Neural progenitor cell (in vitro differentiated cells): ENCODE measurements at regions not wholly inside any gene's neighbourhood (a gene's known extent, or its start where the extent isn't known, plus 50 kb on each side); places are given as distances from the start of the nearest gene placed in this dataset.

Experiments used
- DNase-seq: peaks from one replicate; pipeline ENCODE4 v3.0.0-alpha.2; 2016; ENCODE audit warnings: low spot score
- H2AFZ ChIP-seq: fragments of 200-600 bp; sonication (generic); replicated peaks from 2 replicates; pipeline ENCODE4 v1.6.1; 2016; ENCODE audit warnings: antibody characterized with exemption
- H3F3A ChIP-seq: fragments of 200-600 bp; sonication (generic); 2 replicates; pipeline ENCODE4 v1.6.1; 2016; ENCODE audit warnings: antibody characterized with exemption, low read depth
- H3K27ac ChIP-seq: fragments of 200-600 bp; sonication (generic); 2 replicates; pipeline ENCODE4 v1.5.1; 2016; ENCODE audit warnings: mild to moderate bottlenecking
- H3K27me3 ChIP-seq: fragments of 200-600 bp; sonication (generic); 2 replicates; pipeline ENCODE4 v1.6.1; 2016; ENCODE audit warnings: mild to moderate bottlenecking, moderate library complexity
- H3K36me3 ChIP-seq: fragments of 200-600 bp; sonication (generic); 2 replicates; pipeline ENCODE4 v1.5.1; 2016
- H3K4me1 ChIP-seq: fragments of 200-600 bp; sonication (generic); 2 replicates; pipeline ENCODE4 v1.6.1; 2016; ENCODE audit warnings: mixed run types
- H3K4me2 ChIP-seq: fragments of 200-600 bp; sonication (generic); 2 replicates; pipeline ENCODE4 v1.6.1; 2016
- H3K4me3 ChIP-seq: fragments of 200-600 bp; sonication (generic); 2 replicates; pipeline ENCODE4 v1.5.1; 2016
- H3K79me2 ChIP-seq: fragments of 200-600 bp; sonication (generic); 2 replicates; pipeline ENCODE4 v1.6.1; 2016; ENCODE audit warnings: low read depth
- H3K9ac ChIP-seq: fragments of 200-600 bp; sonication (generic); 2 replicates; pipeline ENCODE4 v1.6.1; 2016
- H3K9me3 ChIP-seq: fragments of 200-600 bp; sonication (generic); 2 replicates; pipeline ENCODE4 v1.5.1; 2016; ENCODE audit warnings: low read depth
- H4K20me1 ChIP-seq: fragments of 200-600 bp; sonication (generic); 2 replicates; pipeline ENCODE4 v1.6.1; 2016; ENCODE audit warnings: low read depth
- H3K27ac Mint-ChIP-seq: 3 replicates; pipeline ENCODE4 v1.8.0; 2021; ENCODE audit warnings: mixed read lengths
- H3K27me3 Mint-ChIP-seq: 2 replicates; pipeline ENCODE4 v1.8.0; 2022; ENCODE audit warnings: low read depth, mild to moderate bottlenecking, inconsistent platforms, moderate library complexity, mixed read lengths; ENCODE audit not compliant: insufficient read depth
- H3K36me3 Mint-ChIP-seq: 3 replicates; pipeline ENCODE4 v1.8.0; 2021; ENCODE audit warnings: mixed read lengths
- H3K4me1 Mint-ChIP-seq: 3 replicates; pipeline ENCODE4 v1.8.0; 2021; ENCODE audit warnings: mixed read lengths
- H3K4me3 Mint-ChIP-seq: 3 replicates; pipeline ENCODE4 v1.8.0; 2021; ENCODE audit warnings: mild to moderate bottlenecking, moderate library complexity, mixed read lengths
- H3K9me3 Mint-ChIP-seq: 3 replicates; pipeline ENCODE4 v1.8.0; 2020; ENCODE audit warnings: mixed read lengths
- CTCF ChIP-seq: fragments of 200-600 bp; sonication (generic); IDR thresholded peaks from 2 replicates; pipeline ENCODE4 v1.5.1; 2017; ENCODE audit warnings: antibody characterized with exemption, mild to moderate bottlenecking
- EZH2 ChIP-seq: fragments of 200-600 bp; sonication (generic); IDR thresholded peaks from 2 replicates; pipeline ENCODE4 v1.6.1; 2017; ENCODE audit warnings: antibody characterized with exemption, mild to moderate bottlenecking, moderate library complexity
- EZH2phosphoT487 ChIP-seq: fragments of 200-600 bp; sonication (generic); IDR thresholded peaks from 2 replicates; pipeline ENCODE4 v1.6.1; 2017; ENCODE audit warnings: antibody characterized with exemption

GRCh38 chr9:87350915-87351314, 146.8 kb upstream of the DAPK1 start:
- H2AFZ ChIP-seq, result no peak overlapping the region
- H3K79me2 ChIP-seq, result no peaks in the 10 kb centered on the region
- peaks cover 9% of the 10 kb centered on the region for H3K4me1 Mint-ChIP-seq
- no peaks in the 10 kb centered on the region for H3F3A ChIP-seq
- H3K27me3 Mint-ChIP-seq, result peaks cover 4% of the 10 kb centered on the region
- peaks cover 9% of the 10 kb centered on the region for H3K4me1 ChIP-seq
- no peak overlapping the region for H3K4me2 ChIP-seq
- no peak overlapping the region for H3K4me3 ChIP-seq
- no peak for DNase-seq
- H3K9me3 ChIP-seq, result no peaks in the 10 kb centered on the region
- H3K27ac ChIP-seq, result no peak overlapping the region
- no peak overlapping the region for H3K4me3 Mint-ChIP-seq
- no peak overlapping the region for H3K27ac Mint-ChIP-seq
- TF ChIP-seq CTCF, result no peak
- no peak for TF ChIP-seq EZH2phosphoT487
- TF ChIP-seq EZH2, result no peak
- no peak overlapping the region for H3K9ac ChIP-seq
- peaks cover 2% of the 10 kb centered on the region for H3K9me3 Mint-ChIP-seq
- H3K36me3 Mint-ChIP-seq, result no peaks in the 10 kb centered on the region
- H3K27me3 ChIP-seq, result no peaks in the 10 kb centered on the region
- H4K20me1 ChIP-seq, result no peaks in the 10 kb centered on the region
- no peaks in the 10 kb centered on the region for H3K36me3 ChIP-seq

- Histone ChIP-seq H3F3A (no peaks in the 10 kb centered on the region), H3K79me2 (no peaks in the 10 kb centered on the region), H3K9ac (no peak overlapping the region), H3K4me3 (no peak overlapping the region), H3K4me2 (no peak overlapping the region), H3K36me3 (no peaks in the 10 kb centered on the region), H4K20me1 (no peaks in the 10 kb centered on the region), H2AFZ (no peak overlapping the region), H3K27ac (no peak overlapping the region), H3K4me1 (no peaks in the 10 kb centered on the region), H3K27me3 (no peaks in the 10 kb centered on the region), H3K9me3 (no peaks in the 10 kb centered on the region)
- H3K36me3 Mint-ChIP-seq, result peaks cover 1% of the 10 kb centered on the region
- no peak overlapping the region for H3K27ac Mint-ChIP-seq
- H3K4me3 Mint-ChIP-seq, result no peak overlapping the region
- peaks cover 4% of the 10 kb centered on the region for H3K27me3 Mint-ChIP-seq
- H3K9me3 Mint-ChIP-seq, result peaks cover 10% of the 10 kb centered on the region
- TF ChIP-seq CTCF (no peak), EZH2 (no peak), EZH2phosphoT487 (no peak)
- H3K4me1 Mint-ChIP-seq, result no peaks in the 10 kb centered on the region
- DNase-seq, result no peak
Measured at GRCh38 chr9:87353301-87353700, 144.4 kb upstream of the DAPK1 start.

- no peaks in the 10 kb centered on the region for H4K20me1 ChIP-seq
- DNase-seq, result no peak
- H3K9ac ChIP-seq, result no peak overlapping the region
- Mint-ChIP-seq H3K36me3 (peaks cover 1% of the 10 kb centered on the region), H3K4me1 (no peaks in the 10 kb centered on the region), H3K9me3 (peaks cover 10% of the 10 kb centered on the region), H3K4me3 (no peak overlapping the region), H3K27ac (no peak overlapping the region), H3K27me3 (peaks cover 4% of the 10 kb centered on the region)
- H3F3A ChIP-seq, result no peaks in the 10 kb centered on the region
- no peak overlapping the region for H3K4me3 ChIP-seq
- no peaks in the 10 kb centered on the region for H3K79me2 ChIP-seq
- no peaks in the 10 kb centered on the region for H3K9me3 ChIP-seq
- no peaks in the 10 kb centered on the region for H3K36me3 ChIP-seq
- H3K27ac ChIP-seq, result no peak overlapping the region
- no peaks in the 10 kb centered on the region for H3K4me1 ChIP-seq
- H3K4me2 ChIP-seq, result no peak overlapping the region
- no peaks in the 10 kb centered on the region for H3K27me3 ChIP-seq
- H2AFZ ChIP-seq, result no peak overlapping the region
- TF ChIP-seq EZH2 (no peak), CTCF (no peak), EZH2phosphoT487 (no peak)
Measured at GRCh38 chr9:87354147-87354546, 143.5 kb upstream of the DAPK1 start.

- Histone ChIP-seq H3K4me3 (no peak overlapping the region), H3K27me3 (no peaks in the 10 kb centered on the region), H3K36me3 (no peaks in the 10 kb centered on the region), H3K27ac (no peak overlapping the region), H3K9ac (no peak overlapping the region), H3K4me1 (no peaks in the 10 kb centered on the region), H3K4me2 (no peak overlapping the region), H3K79me2 (no peaks in the 10 kb centered on the region), H3F3A (no peaks in the 10 kb centered on the region), H4K20me1 (no peaks in the 10 kb centered on the region), H2AFZ (no peak overlapping the region), H3K9me3 (no peaks in the 10 kb centered on the region)
- no peaks in the 10 kb centered on the region for H3K4me1 Mint-ChIP-seq
- DNase-seq, result no peak
- H3K9me3 Mint-ChIP-seq, result peaks cover 11% of the 10 kb centered on the region
- TF ChIP-seq EZH2phosphoT487 (no peak), CTCF (no peak), EZH2 (no peak)
- peaks cover 1% of the 10 kb centered on the region for H3K36me3 Mint-ChIP-seq
- no peaks in the 10 kb centered on the region for H3K27me3 Mint-ChIP-seq
- H3K27ac Mint-ChIP-seq, result no peak overlapping the region
- no peak overlapping the region for H3K4me3 Mint-ChIP-seq
Measured at GRCh38 chr9:87357600-87357999, 140.1 kb upstream of the DAPK1 start.
